GM12892 (cell line): ENCODE measurements at regions not wholly inside any gene's neighbourhood (a gene's known extent, or its start where the extent isn't known, plus 50 kb on each side); places are given as distances from the start of the nearest gene placed in this dataset.

Experiments
- POLR2A ChIP-seq: IDR thresholded peaks from 2 replicates; pipeline ENCODE4 v1.6.1; 2011; ENCODE audit warnings: low read depth, low read length, control low read depth
- POLR2AphosphoS5 ChIP-seq: IDR thresholded peaks from 2 replicates; pipeline ENCODE4 v1.6.1; 2011; ENCODE audit warnings: low read depth, low read length, control low read depth
- TAF1 ChIP-seq: IDR thresholded peaks from 2 replicates; pipeline ENCODE4 v1.6.1; 2011; ENCODE audit warnings: low read depth, mild to moderate bottlenecking, control low read depth, low read length, borderline replicate concordance

GRCh38 chr7:68266004-68266579, 1269.5 kb downstream of the TYW1 start:
- TF ChIP-seq TAF1, result no peak
- TF ChIP-seq POLR2AphosphoS5, result no peak
- TF ChIP-seq POLR2A, result no peak
